Heart left ventricle (tissue), 16 donors: ENCODE measurements at regions not wholly inside any gene's neighbourhood (a gene's known extent, or its start where the extent isn't known, plus 50 kb on each side); places are given as distances from the start of the nearest gene placed in this dataset.
"Not testable (repeated sequence)": the region's sequence is repeated elsewhere in the genome, so short reads cannot be mapped to it uniquely, and the experiment has no call there.

Source experiments
- ATAC-seq, 4 donors: fragments of 200-7000 bp; cut with Tn5 transposase; one replicate each; pipeline ENCODE4 v1.9.1; 2020 to 2022; ENCODE audit warnings: moderate library complexity in 4 of 4, mild to moderate bottlenecking in 3 of 4, moderate number of reproducible peaks in 1 of 4
- DNase-seq, 5 donors: peaks; one replicate each; pipeline ENCODE4 v3.0.0-alpha.2; 2020
- H3K27ac ChIP-seq, 12 donors: fragments of 200-600 bp; sonication (generic) in 4 of 12; one replicate each; pipeline versions ENCODE4 v1.5.0 to v1.8.0; 2016 to 2022; ENCODE audit warnings: mild to moderate bottlenecking in 2 of 12
- H3K27me3 ChIP-seq, 9 donors: fragments of 200-600 bp; sonication (generic) in 2 of 9; one replicate each; pipeline versions ENCODE4 v1.5.1 to v1.8.0; 2016 to 2022; ENCODE audit warnings: mild to moderate bottlenecking in 3 of 9
- H3K36me3 ChIP-seq, 9 donors: fragments of 200-600 bp; sonication (generic) in 2 of 9; one replicate each; pipeline versions ENCODE4 v1.5.0 to v1.8.0; 2018 to 2022; ENCODE audit warnings: mild to moderate bottlenecking in 2 of 9
- H3K4me1 ChIP-seq, 12 donors: fragments of 200-600 bp; sonication (generic) in 4 of 12; one replicate each; pipeline versions ENCODE4 v1.5.0 to v1.8.0; 2016 to 2022; ENCODE audit warnings: mild to moderate bottlenecking in 3 of 12
- H3K4me3 ChIP-seq, 12 donors: fragments of 200-600 bp; sonication (generic) in 4 of 12; one replicate each; pipeline versions ENCODE4 v1.5.0 to v1.8.0; 2017 to 2022; ENCODE audit warnings: mild to moderate bottlenecking in 9 of 12, moderate library complexity in 4 of 12
- H3K9me3 ChIP-seq, 12 donors: fragments of 200-600 bp; sonication (generic) in 4 of 12; one replicate each; pipeline versions ENCODE4 v1.5.0 to v1.8.0; 2016 to 2022; ENCODE audit warnings: mild to moderate bottlenecking in 1 of 12
- CTCF ChIP-seq, 12 donors: fragments of 200-600 bp; sonication (generic) in 4 of 12; IDR thresholded peaks; one replicate each; pipeline versions ENCODE4 v1.5.0 to v1.8.0; 2018 to 2022; ENCODE audit warnings: antibody characterized with exemption in 12 of 12, mild to moderate bottlenecking in 5 of 12
- WGBS, 4 donors: extraction: QIAGEN DNeasy Blood & Tissue Kit in 2 of 4; methylation state at CpG; one replicate each; pipeline versions ENCODE4 v1.1.5 to v1.1.7; 2013 to 2018; 5-methylcytosine and 5-hydroxymethylcytosine counted together
- intact Hi-C, 10 donors: fragments of 100-400 bp; cut with DNase I; formaldehyde crosslinking; loops; one replicate each; pipeline versions ENCODE4 v1.11.1 to v1.14.2; 2022
- donor health status: ischemic (EF 13 %, LVEDD 7.1; RV severe dilation, severe dysfunction).
- donor health status: healthy with polysubstance abuse.
- donor health status: DM: no; HTN: yes; CAD: no.
- donor health status: DM: no; HTN: no; CAD: no.
- donor health status: ischemic (EF 25% LVEDD 6.9; RV normal size, moderate dysfunction).
- donor health status: ischemic (EF 25% LVEDD 5.7; RV mildly dilated, moderate dysfunction).
- donor health status: healthy.
- donor health status: DM: yes; HTN: yes; CAD: no.
- donor health status: ischemic (EF 35%, LVEDD 5.7; RV mildly dilated, moderate dysfunction).
- donor health status: nonischemic (EF 11% LVEDD 7.7; RV severe dilation, severe dysfunction).
- donor health status: DM: yes; HTN: yes; CAD: no.
- donor health status: PGD.
- donor health status: ischemic (EF 29% LVEDD 5.4; RV normal size, mild dysfunction).
- donor health status: nonischemic (EF 23%, LVEDD 6.1; RV moderate dilation, normal function).

- ATAC-seq, H3K36me3 ChIP-seq, H3K27ac ChIP-seq, H3K4me1 ChIP-seq, H3K4me3 ChIP-seq, H3K27me3 ChIP-seq, H3K9me3 ChIP-seq, intact Hi-C loops: not testable (repeated sequence)
- WGBS, 4 donors: 15 to 54% (median 36%) methylated on average over 2 to 3 of the region's 3 CpGs
- DNase-seq: peak in 2 of 5 donors; percentile 26 to 40
- peak in 1 of 12 donors; percentile 27 for TF ChIP-seq CTCF (IDR thresholded peaks at IDR 0.05)
These were observed 1949.7 kb downstream of the FOXD4L5 start for GRCh38 chr9:63335286-63335685.

GRCh38 chr9:63334187-63334586 is 1950.8 kb downstream of the FOXD4L5 start:
- ATAC-seq, intact Hi-C loops, H3K4me1 ChIP-seq, H3K9me3 ChIP-seq, H3K27me3 ChIP-seq, H3K36me3 ChIP-seq: not testable (repeated sequence)
- DNase-seq: peak; percentile 47 to 85 (median 77)
- Histone ChIP-seq H3K27ac (peak overlapping the region in 4 of 12 donors; percentile 34 to 62 (median 55)), H3K4me3 (peak overlapping the region in 1 of 12 donors; percentile 23)
- WGBS, 4 donors: 28 to 40% methylated on average over 1 of the region's 4 CpGs; no CpG with 5 or more reads in 2 of the 4 donors

GRCh38 chr9:63333083-63333482 is 1951.9 kb downstream of the FOXD4L5 start:
- Histone ChIP-seq H3K4me3 (peak overlapping the region in 4 of 12 donors; percentile 10 to 30 (median 28)), H3K27ac (peak overlapping the region in 2 of 12 donors; percentile 24 to 51)
- intact Hi-C loops, H3K4me1 ChIP-seq, ATAC-seq, H3K36me3 ChIP-seq, H3K9me3 ChIP-seq, H3K27me3 ChIP-seq: not testable (repeated sequence)
- WGBS, 4 donors: 76 to 93% methylated on average over 2 of the region's 3 CpGs; no CpG with 5 or more reads in 2 of the 4 donors
- peak in 4 of 5 donors; percentile 31 to 66 (median 48) for DNase-seq

GRCh38 chr9:63328313-63328712 is 1956.7 kb downstream of the FOXD4L5 start:
- H3K27ac ChIP-seq, H3K36me3 ChIP-seq, H3K9me3 ChIP-seq, intact Hi-C loops, H3K4me1 ChIP-seq, DNase-seq, H3K4me3 ChIP-seq, H3K27me3 ChIP-seq, ATAC-seq: not testable (repeated sequence)
- WGBS, 4 donors: 91 to 100% (median 95%) methylated on average over 4 to 6 of the region's 6 CpGs

- H3K36me3 ChIP-seq, H3K9me3 ChIP-seq, H3K4me1 ChIP-seq, intact Hi-C loops, ATAC-seq, H3K27ac ChIP-seq, DNase-seq, H3K27me3 ChIP-seq, H3K4me3 ChIP-seq: not testable (repeated sequence)
- WGBS, 4 donors: 75 to 85% (median 79%) methylated on average over 3 of the region's 3 CpGs
These were observed 1957.8 kb downstream of the FOXD4L5 start for GRCh38 chr9:63327211-63327610.

GRCh38 chr9:63326665-63327064 is 1958.3 kb downstream of the FOXD4L5 start:
- ATAC-seq, DNase-seq, H3K9me3 ChIP-seq, H3K27ac ChIP-seq, H3K4me3 ChIP-seq, intact Hi-C loops, H3K27me3 ChIP-seq, H3K36me3 ChIP-seq, H3K4me1 ChIP-seq: not testable (repeated sequence)
- WGBS, 4 donors: 88 to 92% (median 90%) methylated on average over 6 to 8 of the region's 9 CpGs

- H3K36me3 ChIP-seq, H3K4me3 ChIP-seq, H3K27me3 ChIP-seq, ATAC-seq, H3K9me3 ChIP-seq, intact Hi-C loops, H3K4me1 ChIP-seq: not testable (repeated sequence)
- DNase-seq: peak in 2 of 5 donors; percentile 30 to 37
- 46 to 64% (median 60%) methylated on average over 5 of the region's 5 CpGs for WGBS, 4 donors
- H3K27ac ChIP-seq: peak overlapping the region in 3 of 12 donors; percentile 29 to 44 (median 32)
These were observed 1959.3 kb downstream of the FOXD4L5 start for GRCh38 chr9:63325696-63326095.

GRCh38 chr9:63318093-63318492 is 1966.9 kb downstream of the FOXD4L5 start:
- ATAC-seq, H3K9me3 ChIP-seq, H3K27ac ChIP-seq, H3K4me3 ChIP-seq, H3K4me1 ChIP-seq, intact Hi-C loops, H3K36me3 ChIP-seq, H3K27me3 ChIP-seq: not testable (repeated sequence)
- peak in 1 of 5 donors; percentile 20 for DNase-seq
- WGBS, 4 donors: 67 to 94% (median 85%) methylated on average over 7 to 10 of the region's 11 CpGs

- H3K4me1 ChIP-seq, H3K27ac ChIP-seq, H3K4me3 ChIP-seq, H3K27me3 ChIP-seq, H3K36me3 ChIP-seq, ATAC-seq, intact Hi-C loops, H3K9me3 ChIP-seq: not testable (repeated sequence)
- WGBS, 4 donors: 82 to 97% (median 89%) methylated on average over 6 to 7 of the region's 8 CpGs
- peak in 1 of 5 donors; percentile 29 for DNase-seq
These were observed 1969.6 kb downstream of the FOXD4L5 start for GRCh38 chr9:63315387-63315786.

- peak in 1 of 5 donors; percentile 7 for DNase-seq
- 75 to 92% (median 87%) methylated on average over 4 to 9 of the region's 14 CpGs for WGBS, 4 donors
- H3K4me3 ChIP-seq, H3K4me1 ChIP-seq, H3K36me3 ChIP-seq, H3K9me3 ChIP-seq, H3K27me3 ChIP-seq, H3K27ac ChIP-seq, ATAC-seq, intact Hi-C loops: not testable (repeated sequence)
These were observed 1988.2 kb downstream of the FOXD4L5 start for GRCh38 chr9:63296848-63297247.

GRCh38 chr9:63296366-63296765 is 1988.6 kb downstream of the FOXD4L5 start:
- H3K36me3 ChIP-seq, ATAC-seq, H3K27me3 ChIP-seq, H3K9me3 ChIP-seq, H3K4me3 ChIP-seq, H3K27ac ChIP-seq, H3K4me1 ChIP-seq, intact Hi-C loops: not testable (repeated sequence)
- DNase-seq: peak in 2 of 5 donors; percentile 7 to 12
- WGBS, 4 donors: 79 to 94% methylated on average over 19 of the region's 27 CpGs; no CpG with 5 or more reads in 2 of the 4 donors
